Stimulated activated CD4-positive, alpha-beta T cell treated with anti-CD3 and anti-CD28 coated beads, Interleukin-12 subunit alpha, Interleukin-12 subunit beta, amount 100 ng/mL, for 4 hours (primary cell): ENCODE measurements at regions not wholly inside any gene's neighbourhood (a gene's known extent, or its start where the extent isn't known, plus 50 kb on each side); places are given as distances from the start of the nearest gene placed in this dataset.

ENCODE experiments used
- DNase-seq: peaks from one replicate; pipeline ENCODE4 v3.0.0-alpha.2; 2020

- no peak for DNase-seq
These were observed 365.4 kb upstream of the TNRC6C start for GRCh38 chr17:77593081-77593480.

- no peak for DNase-seq
These were observed 363.9 kb upstream of the TNRC6C start for GRCh38 chr17:77594416-77595209.

- DNase-seq: no peak
These were observed 361.7 kb upstream of the TNRC6C start for GRCh38 chr17:77596491-77597417.

GRCh38 chr17:77597418-77598240, 360.9 kb upstream of the TNRC6C start:
- DNase-seq: no peak

- no peak for DNase-seq
These were observed 360.3 kb upstream of the TNRC6C start for GRCh38 chr17:77598241-77598620.

GRCh38 chr17:77599699-77600098, 358.8 kb upstream of the TNRC6C start:
- no peak for DNase-seq

- no peak for DNase-seq
These were observed 358.2 kb upstream of the TNRC6C start for GRCh38 chr17:77600346-77600745.

GRCh38 chr17:77601054-77601979, 357.2 kb upstream of the TNRC6C start:
- no peak for DNase-seq

- DNase-seq: no peak
These were observed 356.3 kb upstream of the TNRC6C start for GRCh38 chr17:77602062-77602746.

- no peak for DNase-seq
These were observed 355.4 kb upstream of the TNRC6C start for GRCh38 chr17:77602883-77603640.

GRCh38 chr17:77604301-77604972, 354.1 kb upstream of the TNRC6C start:
- DNase-seq: no peak

GRCh38 chr17:77604973-77605313, 353.6 kb upstream of the TNRC6C start:
- DNase-seq: no peak

GRCh38 chr17:77606146-77606864, 352.2 kb upstream of the TNRC6C start:
- no peak for DNase-seq

- DNase-seq: no peak
These were observed 351.7 kb upstream of the TNRC6C start for GRCh38 chr17:77606865-77607210.

GRCh38 chr17:77607606-77608005, 350.9 kb upstream of the TNRC6C start:
- no peak for DNase-seq

GRCh38 chr17:77608431-77608830, 350.1 kb upstream of the TNRC6C start:
- no peak for DNase-seq

GRCh38 chr17:77609553-77610517, 348.7 kb upstream of the TNRC6C start:
- peak; percentile 37 for DNase-seq

- DNase-seq: no peak
These were observed 348.0 kb upstream of the TNRC6C start for GRCh38 chr17:77610518-77610893.
